HG02623 (cell line): ENCODE measurements at regions not wholly inside any gene's neighbourhood (a gene's known extent, or its start where the extent isn't known, plus 50 kb on each side); places are given as distances from the start of the nearest gene placed in this dataset.

Source experiments
- ATAC-seq: cut with Tn5 transposase; IDR thresholded peaks from one replicate; pipeline ENCODE4 v1.9.1; 2021; ENCODE audit warnings: moderate library complexity; ENCODE audit not compliant: unreplicated experiment

- no peak for ATAC-seq
Observed at GRCh38 chr10:2005546-2005945, 268.2 kb upstream of the ADARB2 start.

DNA sequence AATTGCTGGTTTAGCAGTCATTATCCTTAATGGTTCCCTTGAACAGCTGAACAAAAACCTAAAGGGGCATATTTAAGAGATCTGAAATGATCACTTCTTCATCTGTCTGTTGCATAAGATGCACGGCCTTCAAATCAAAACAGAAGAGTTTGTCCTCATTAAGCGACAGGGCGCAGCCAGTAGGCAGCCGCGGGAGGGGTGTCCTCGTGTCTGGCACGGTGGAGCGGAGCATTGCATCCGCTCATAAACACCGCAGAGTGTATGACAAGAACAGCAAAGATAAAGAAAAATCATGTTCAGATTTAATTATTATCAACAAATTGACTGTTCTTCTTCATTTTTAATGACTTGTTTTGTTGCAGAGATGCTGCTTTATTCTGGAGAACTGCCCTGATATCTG is 255.6 kb upstream of the ADARB2 start:
- no peak for ATAC-seq

GRCh38 chr10:1989090-1989489 is 251.8 kb upstream of the ADARB2 start:
- ATAC-seq = no peak

DNA sequence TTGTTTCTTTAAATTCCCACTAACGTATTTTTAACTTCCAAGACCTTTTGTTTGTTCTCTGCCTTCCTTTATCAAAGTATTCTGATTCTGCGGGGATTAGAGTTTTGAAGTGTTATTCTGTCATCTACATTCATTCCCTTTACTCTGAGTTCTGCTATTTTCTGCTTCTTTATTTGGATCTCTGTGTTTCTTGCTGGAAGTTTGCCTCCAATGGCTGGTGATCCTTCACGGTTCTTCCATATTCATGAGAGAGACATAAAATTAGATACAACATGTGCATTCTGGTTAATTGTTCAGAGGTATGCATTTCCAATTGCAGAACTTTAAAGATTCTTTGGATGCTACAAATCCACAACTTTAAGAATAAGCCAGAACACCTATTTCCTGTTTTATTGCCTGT is 244.7 kb upstream of the ADARB2 start:
- ATAC-seq = no peak

GRCh38 chr10:1980459-1980858 is 243.1 kb upstream of the ADARB2 start:
- ATAC-seq = no peak

DNA sequence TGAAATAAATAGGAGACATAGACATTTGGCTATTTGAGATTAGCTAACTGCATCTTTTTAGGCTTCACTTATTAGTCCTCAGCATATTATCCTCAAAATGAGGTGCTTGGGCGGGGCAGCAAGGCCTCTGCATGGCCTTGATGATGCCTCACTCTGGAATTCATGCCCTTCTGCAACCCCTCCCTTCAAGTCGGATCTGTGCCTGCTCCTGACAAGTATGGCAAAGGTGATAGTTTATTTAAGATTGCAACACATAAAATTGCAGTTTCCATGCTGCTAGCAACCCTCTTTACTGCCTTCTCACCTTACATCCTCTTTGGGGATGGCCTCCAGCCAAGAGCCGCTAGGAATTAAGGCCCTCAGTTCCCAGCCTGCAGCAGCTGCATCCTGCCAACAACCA is 241.3 kb upstream of the ADARB2 start:
- no peak for ATAC-seq

- ATAC-seq = no peak
Observed at GRCh38 chr10:1977461-1977860, 240.1 kb upstream of the ADARB2 start.

GRCh38 chr10:1972406-1972805 is 235.1 kb upstream of the ADARB2 start:
- no peak for ATAC-seq

DNA sequence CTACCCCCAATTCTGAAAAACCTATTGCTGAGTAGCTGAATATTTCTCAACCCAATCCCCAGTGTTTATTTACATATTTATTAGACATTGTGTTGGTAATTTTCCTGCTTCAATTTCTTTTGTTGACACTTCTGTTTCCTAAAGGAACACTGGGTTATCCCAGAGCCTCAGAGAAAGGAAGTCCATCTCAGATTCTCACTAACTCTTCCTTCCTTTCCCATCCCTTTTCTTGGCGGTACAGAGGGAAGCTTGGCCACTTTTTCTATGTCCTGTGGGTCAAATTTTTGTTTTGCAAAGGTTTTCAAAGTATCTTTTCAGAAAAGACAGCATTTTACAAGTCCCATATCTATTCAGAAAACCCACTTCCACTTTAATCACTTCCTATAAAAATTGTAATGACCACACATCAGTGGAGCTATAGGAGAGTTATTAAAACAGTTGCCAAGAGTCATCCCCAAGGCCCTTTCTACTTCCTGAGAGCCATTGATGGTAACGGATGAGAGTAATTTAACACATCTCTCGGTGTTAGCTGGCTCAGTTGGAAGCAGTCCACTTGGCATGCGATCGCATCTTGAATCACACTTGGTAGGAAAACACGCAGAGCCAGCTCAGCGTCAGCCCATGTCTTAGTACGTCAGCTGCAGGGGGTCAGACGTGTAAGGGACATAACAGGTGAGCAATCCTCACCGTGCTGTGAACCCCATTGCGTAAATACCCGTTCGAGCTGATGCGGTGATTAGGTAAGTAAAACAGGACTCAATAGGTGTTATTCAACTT is 231.1 kb upstream of the ADARB2 start:
- ATAC-seq = no peak

DNA sequence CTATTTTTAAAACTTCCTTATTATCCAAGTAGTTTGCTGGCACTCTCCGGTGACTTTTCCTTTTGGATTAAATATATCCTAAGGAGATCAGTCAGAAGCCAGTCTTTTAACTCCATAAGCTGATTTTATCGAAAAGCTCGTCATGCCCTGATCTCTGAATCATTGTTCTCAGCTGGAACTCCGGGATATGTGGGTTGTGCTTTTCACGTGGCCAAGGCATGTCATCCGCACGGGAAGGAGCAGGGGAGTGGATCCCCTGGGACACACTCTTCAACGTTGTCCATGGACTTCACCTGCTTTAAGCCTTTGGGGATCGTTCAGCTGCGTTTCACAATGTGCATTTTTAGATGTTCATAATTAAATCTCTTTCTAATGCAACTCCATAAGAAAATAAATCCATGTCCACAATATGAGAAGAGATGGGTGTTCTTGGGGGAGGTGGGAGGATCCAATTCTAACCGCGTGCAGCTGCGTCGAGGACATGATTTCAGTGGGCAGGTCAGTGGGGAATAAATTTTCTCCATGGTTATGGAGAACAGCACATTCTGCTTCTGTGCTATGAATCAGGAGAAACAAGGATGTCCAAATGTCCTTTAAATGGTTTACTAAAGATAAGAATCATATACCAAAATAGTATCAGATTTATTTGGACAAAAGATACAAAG is 229.5 kb upstream of the ADARB2 start:
- ATAC-seq = no peak

- no peak for ATAC-seq
Observed at GRCh38 chr10:1964476-1964875, 227.2 kb upstream of the ADARB2 start.

- no peak for ATAC-seq
Observed at GRCh38 chr10:1963341-1963740, 226.0 kb upstream of the ADARB2 start.

DNA sequence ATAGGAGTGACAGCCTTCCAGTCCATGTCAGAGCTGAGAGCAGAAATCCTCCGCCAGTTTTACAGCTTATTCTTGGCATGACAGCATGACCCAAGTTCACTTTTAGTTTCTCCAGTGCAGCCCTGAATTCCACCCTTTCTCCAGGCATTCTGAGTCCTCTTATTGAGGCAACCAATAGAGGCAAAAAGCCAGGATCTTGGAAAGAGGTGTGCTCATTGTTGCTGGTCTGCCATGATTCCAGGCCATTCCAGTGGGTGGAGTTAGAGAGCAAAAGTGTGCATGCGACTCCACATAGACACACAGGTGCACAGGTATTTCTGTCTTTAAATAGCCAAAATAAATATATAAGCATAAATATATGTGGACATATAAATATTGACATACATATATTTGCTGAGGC is 224.7 kb upstream of the ADARB2 start:
- ATAC-seq = no peak

- no peak for ATAC-seq
Observed at GRCh38 chr10:1960982-1961381, 223.7 kb upstream of the ADARB2 start.

DNA sequence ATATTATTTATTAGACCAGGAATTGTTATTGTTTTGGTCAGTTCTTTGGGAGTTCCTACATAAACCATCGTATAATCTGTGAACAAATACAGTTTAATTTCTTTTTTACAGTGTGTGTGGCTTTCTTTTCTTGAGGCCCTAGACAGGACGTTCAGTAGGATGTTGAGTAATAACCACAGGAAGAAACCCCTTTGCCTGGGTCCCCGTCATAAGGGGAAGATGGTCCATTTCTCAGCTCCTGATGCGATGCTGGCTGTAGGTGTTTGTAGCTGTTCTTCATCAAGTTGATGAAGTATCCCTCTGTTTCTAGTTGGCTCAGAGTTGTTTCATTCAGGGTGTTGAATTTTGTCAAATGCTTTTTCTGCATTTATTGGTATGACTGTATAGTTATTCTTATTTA is 219.7 kb upstream of the ADARB2 start:
- no peak for ATAC-seq

DNA sequence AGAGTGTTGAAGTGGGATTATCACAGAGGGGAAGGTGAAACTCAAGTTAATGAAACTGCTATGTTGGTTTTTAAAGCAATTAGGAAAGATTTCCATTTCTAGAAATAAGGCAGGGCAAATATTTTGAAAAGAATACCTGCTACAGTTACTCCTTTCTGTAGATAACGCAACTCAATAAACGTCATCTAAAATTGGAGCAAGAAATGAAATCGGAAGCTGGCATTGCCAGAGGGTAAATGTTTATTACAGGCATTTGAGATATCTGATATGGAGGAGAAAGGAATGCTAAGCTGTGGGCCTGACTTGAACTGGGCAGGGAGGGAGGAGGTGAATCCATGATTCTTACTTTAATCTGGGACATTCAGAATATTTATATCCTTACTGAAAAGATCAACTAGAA is 217.0 kb upstream of the ADARB2 start:
- ATAC-seq = no peak

GRCh38 chr10:1952126-1953095 is 215.1 kb upstream of the ADARB2 start:
- no peak for ATAC-seq

DNA sequence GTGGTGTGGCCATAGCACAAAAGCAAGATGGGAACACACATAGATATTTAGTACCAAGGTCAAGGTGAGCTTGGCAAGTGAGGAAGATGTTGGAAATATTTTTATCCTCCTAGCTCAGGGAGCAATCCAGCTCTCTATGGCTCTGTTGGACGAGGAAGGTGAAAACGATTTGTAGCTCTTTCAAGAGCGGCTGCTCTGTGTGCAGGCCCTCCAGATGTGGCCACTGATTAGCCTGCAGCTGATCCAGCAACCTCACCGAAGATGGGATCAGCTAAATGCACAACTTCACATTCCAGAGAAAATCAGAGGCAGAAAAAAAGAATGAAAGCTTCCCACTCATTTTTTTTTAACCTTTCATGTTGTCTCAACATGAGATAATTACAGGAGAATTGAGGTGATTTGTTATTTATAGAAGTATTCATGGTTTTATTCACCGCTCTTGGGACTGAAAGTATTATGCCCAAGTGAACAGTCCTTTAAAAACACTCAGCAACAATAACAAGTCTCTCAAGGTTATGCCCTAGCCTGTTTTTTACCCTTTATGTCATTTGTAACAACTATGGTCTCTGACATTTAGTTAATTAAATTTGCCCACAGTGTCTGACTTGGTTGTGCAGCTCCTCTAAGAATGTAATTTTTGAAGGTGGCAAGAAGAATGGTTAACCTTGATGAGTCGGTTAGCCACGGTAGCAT is 213.6 kb upstream of the ADARB2 start:
- ATAC-seq = no peak

DNA sequence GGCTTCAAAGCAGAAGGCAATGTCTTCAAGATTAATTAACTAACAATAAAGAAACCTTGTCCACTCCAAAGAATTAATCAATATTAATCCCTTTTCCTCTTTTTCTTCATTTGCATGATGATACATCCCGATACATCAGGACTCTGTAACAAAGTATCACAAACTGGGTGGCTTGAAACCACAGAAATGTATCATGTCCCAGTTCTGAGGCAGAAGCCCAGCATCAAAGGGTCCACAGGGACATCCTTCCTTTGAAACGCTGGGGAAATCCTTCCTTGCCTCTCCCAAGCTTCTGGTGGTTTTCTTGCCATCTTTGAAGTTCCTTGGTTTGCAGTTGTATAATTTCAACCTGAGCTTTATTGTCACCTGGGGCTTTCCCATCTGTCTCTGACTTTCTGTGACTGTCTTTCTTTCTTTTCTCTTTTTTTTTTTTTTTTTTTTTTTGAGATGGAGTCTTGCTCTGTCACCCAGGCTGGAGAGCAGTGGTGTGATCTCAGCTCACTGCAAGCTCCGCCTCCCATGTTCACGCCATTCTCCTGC is 210.2 kb upstream of the ADARB2 start:
- no peak for ATAC-seq

DNA sequence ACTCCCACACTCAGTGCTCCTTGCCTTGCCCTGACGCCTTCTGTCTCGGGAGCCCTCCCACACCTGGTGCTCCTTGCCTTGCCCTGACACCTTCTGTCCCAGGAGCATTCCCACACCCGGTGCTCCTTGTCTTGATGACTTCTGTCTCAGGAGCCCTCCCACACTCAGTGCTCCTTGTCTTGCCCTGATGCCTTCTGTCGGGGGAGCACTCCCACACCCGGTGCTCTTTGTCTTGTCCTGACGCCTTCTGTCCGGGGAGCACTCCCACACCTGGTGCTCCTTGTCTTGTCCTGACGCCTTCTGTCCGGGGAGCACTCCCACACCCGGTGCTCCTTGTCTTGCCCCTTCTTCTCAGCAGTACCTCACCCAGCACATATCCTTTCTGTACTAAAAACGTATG is 207.2 kb upstream of the ADARB2 start:
- ATAC-seq = no peak

DNA sequence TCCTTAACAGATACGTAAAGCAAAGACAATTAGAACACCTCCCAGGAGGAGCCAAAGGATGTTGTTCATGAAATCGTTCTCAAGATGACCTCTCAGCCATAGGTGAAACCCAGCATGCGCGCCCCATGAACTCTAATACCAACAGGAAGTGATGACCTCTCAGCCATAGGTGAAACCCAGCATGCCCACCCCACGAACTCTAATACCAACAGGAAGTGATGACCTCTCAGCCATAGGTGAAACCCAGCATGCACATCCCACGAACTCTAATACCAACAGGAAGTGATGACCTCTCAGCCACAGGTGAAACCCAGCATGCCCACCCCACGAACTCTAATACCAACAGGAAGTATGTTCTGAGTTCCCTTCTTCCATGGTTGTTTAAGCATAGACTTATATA is 205.2 kb upstream of the ADARB2 start:
- ATAC-seq = no peak
